HG03280 (cell line): ENCODE measurements at regions not wholly inside any gene's neighbourhood (a gene's known extent, or its start where the extent isn't known, plus 50 kb on each side); places are given as distances from the start of the nearest gene placed in this dataset.
"Not testable (repeated sequence)": the region's sequence is repeated elsewhere in the genome, so short reads cannot be mapped to it uniquely, and the experiment has no call there.

Experiments used
- ATAC-seq: cut with Tn5 transposase; IDR thresholded peaks from one replicate; pipeline ENCODE4 v1.9.1; 2021; ENCODE audit warnings: mild to moderate bottlenecking, moderate library complexity; ENCODE audit not compliant: unreplicated experiment

GRCh38 chr4:181756451-181757095, 486.6 kb upstream of the TENM3 start:
- ATAC-seq: no peak

GRCh38 chr4:181757098-181757497, 486.1 kb upstream of the TENM3 start:
- ATAC-seq: no peak

GRCh38 chr4:181757910-181758660, 485.1 kb upstream of the TENM3 start:
- ATAC-seq: no peak

- ATAC-seq: no peak
Measured at GRCh38 chr4:181760560-181760959, 482.6 kb upstream of the TENM3 start.

GRCh38 chr4:181761156-181761555, 482.0 kb upstream of the TENM3 start:
- ATAC-seq: no peak

- no peak for ATAC-seq
Measured at GRCh38 chr4:181766061-181766548, 477.1 kb upstream of the TENM3 start.

GRCh38 chr4:181770971-181771370, 472.2 kb upstream of the TENM3 start:
- no peak for ATAC-seq

- ATAC-seq: no peak
Measured at GRCh38 chr4:181775298-181775697, 467.9 kb upstream of the TENM3 start.

GRCh38 chr4:181776264-181777054, 466.7 kb upstream of the TENM3 start:
- ATAC-seq: no peak

- ATAC-seq: no peak
Measured at GRCh38 chr4:181777518-181777917, 465.7 kb upstream of the TENM3 start.

GRCh38 chr4:181784881-181785280, 458.3 kb upstream of the TENM3 start:
- no peak for ATAC-seq

- ATAC-seq: no peak
Measured at GRCh38 chr4:181792641-181793040, 450.6 kb upstream of the TENM3 start.

GRCh38 chr4:181793096-181793495, 450.1 kb upstream of the TENM3 start:
- no peak for ATAC-seq

GRCh38 chr4:181796502-181796901, 446.7 kb upstream of the TENM3 start:
- no peak for ATAC-seq

- ATAC-seq: no peak
Measured at GRCh38 chr4:181798536-181798935, 444.7 kb upstream of the TENM3 start.

- ATAC-seq: no peak
Measured at GRCh38 chr4:181799561-181800069, 443.6 kb upstream of the TENM3 start.

GRCh38 chr4:181802207-181802606, 441.0 kb upstream of the TENM3 start:
- ATAC-seq: no peak

- no peak for ATAC-seq
Measured at GRCh38 chr4:181807771-181808170, 435.4 kb upstream of the TENM3 start.

- no peak for ATAC-seq
Measured at GRCh38 chr4:181810711-181811110, 432.5 kb upstream of the TENM3 start.

- ATAC-seq: not testable (repeated sequence)
Measured at GRCh38 chr4:181811550-181811949, 431.7 kb upstream of the TENM3 start.

- no peak for ATAC-seq
Measured at GRCh38 chr4:181819946-181820345, 423.3 kb upstream of the TENM3 start.
